Thoracic aorta (tissue), 2 donors: ENCODE measurements at regions not wholly inside any gene's neighbourhood (a gene's known extent, or its start where the extent isn't known, plus 50 kb on each side); places are given as distances from the start of the nearest gene placed in this dataset.

Experiments used
- ATAC-seq: fragments of 150-250 bp; one replicate; pipeline ENCODE4 v1.8.0; 2017; ENCODE audit warnings: low read depth; ENCODE audit not compliant: insufficient number of reproducible peaks, low FRiP score
- DNase-seq: peaks from one replicate; pipeline ENCODE4 v3.0.0-alpha.2; 2020; ENCODE audit warnings: low spot score
- H3K27ac ChIP-seq, 2 donors: fragments of 200-600 bp; sonication (generic); 1 replicate in 1 of 2; 2 replicates in 1 of 2; pipeline ENCODE4 v1.5.1; 2016; ENCODE audit warnings: mild to moderate bottlenecking in 2 of 2, moderate library complexity in 2 of 2
- H3K27me3 ChIP-seq: fragments of 200-600 bp; sonication (generic); replicated peaks from 2 replicates; pipeline ENCODE4 v1.6.0; 2016; ENCODE audit warnings: mild to moderate bottlenecking; ENCODE audit not compliant: insufficient read depth
- H3K36me3 ChIP-seq: fragments of 200-600 bp; sonication (generic); one replicate; pipeline ENCODE4 v1.5.1; 2016
- H3K4me1 ChIP-seq, 2 donors: fragments of 200-600 bp; sonication (generic); 1 replicate in 1 of 2; 2 replicates in 1 of 2; pipeline versions ENCODE4 v1.5.1 to v1.6.0; 2016; ENCODE audit warnings: low read depth in 2 of 2, mild to moderate bottlenecking in 1 of 2; ENCODE audit not compliant: control insufficient read depth in 1 of 2
- H3K4me3 ChIP-seq: fragments of 200-600 bp; sonication (generic); 2 replicates; pipeline ENCODE4 v1.5.1; 2016; ENCODE audit warnings: mild to moderate bottlenecking
- H3K9me3 ChIP-seq: fragments of 200-600 bp; sonication (generic); 2 replicates; pipeline ENCODE4 v1.5.1; 2016
- TF ChIP-seq, protein P1 (sequence below): fragments of 200-600 bp; sonication (generic); IDR thresholded peaks from one replicate; pipeline ENCODE4 v1.5.1; 2019; ENCODE audit warnings: antibody characterized with exemption

DNA sequence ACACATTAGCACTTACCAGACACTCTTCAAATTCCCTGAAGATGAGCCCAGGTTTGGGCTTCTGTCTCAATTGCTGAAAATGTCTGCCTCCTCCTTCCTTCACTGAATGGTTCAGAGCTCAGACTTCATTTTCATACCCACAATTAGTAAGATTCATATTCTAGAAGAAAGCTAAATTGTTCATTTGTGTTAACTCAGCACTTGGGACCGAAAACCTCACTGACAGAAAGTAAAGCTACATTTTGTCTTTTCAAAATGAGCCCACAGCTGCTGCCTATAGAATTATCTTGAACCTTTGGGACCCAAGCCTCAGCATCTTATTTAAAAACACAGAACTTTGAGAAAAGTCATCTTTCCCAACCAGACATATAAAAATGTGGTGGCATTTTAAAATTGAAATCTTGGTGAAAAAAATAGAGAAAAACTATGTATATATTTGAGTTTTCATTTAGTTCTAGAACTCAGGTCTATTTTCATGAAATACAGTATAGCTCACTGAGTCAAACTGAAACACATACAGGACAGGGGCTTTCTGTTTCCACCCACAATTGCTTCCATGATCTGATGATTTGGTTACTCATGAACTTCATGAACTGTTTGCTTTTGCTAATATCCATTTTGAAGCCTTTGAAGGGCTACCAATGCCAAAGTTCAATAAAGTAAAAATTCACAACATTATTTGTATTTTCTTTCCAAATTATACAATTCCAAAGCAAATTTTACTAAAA is 119.1 kb upstream of the PFKP start:
- Histone ChIP-seq H3K9me3 (no peaks in the 10 kb centered on the region), H3K4me1 (no peaks in the 10 kb centered on the region), H3K36me3 (no peaks in the 10 kb centered on the region), H3K27me3 (no peaks in the 10 kb centered on the region), H3K4me3 (no peak overlapping the region), H3K27ac (no peak overlapping the region)
- DNase-seq: no peak
- ATAC-seq: no peak
- TF ChIP-seq, protein P1, sequence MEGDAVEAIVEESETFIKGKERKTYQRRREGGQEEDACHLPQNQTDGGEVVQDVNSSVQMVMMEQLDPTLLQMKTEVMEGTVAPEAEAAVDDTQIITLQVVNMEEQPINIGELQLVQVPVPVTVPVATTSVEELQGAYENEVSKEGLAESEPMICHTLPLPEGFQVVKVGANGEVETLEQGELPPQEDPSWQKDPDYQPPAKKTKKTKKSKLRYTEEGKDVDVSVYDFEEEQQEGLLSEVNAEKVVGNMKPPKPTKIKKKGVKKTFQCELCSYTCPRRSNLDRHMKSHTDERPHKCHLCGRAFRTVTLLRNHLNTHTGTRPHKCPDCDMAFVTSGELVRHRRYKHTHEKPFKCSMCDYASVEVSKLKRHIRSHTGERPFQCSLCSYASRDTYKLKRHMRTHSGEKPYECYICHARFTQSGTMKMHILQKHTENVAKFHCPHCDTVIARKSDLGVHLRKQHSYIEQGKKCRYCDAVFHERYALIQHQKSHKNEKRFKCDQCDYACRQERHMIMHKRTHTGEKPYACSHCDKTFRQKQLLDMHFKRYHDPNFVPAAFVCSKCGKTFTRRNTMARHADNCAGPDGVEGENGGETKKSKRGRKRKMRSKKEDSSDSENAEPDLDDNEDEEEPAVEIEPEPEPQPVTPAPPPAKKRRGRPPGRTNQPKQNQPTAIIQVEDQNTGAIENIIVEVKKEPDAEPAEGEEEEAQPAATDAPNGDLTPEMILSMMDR: no peak

DNA sequence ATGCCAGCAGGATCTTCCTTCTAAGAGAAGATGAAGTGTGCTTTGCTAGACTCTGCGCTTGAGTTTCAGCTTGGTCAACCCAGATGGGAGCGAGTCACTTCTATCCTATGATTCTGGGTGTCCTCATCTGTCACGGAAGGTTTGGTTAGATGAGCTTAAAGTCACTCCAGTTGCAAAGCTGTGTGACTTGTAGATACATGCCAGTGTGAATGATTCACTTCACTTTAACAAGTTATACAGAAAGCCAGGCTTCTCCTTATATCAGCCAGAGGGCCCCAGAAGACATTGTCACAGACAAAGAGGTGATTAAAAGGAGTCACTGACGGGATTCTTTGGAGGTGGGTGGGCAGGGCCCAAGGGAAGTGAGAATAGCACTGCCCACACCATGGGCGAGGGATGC is 122.6 kb upstream of the PFKP start:
- Histone ChIP-seq H3K4me1 (no peaks in the 10 kb centered on the region), H3K27me3 (no peaks in the 10 kb centered on the region), H3K4me3 (no peak overlapping the region), H3K36me3 (no peaks in the 10 kb centered on the region), H3K9me3 (no peaks in the 10 kb centered on the region), H3K27ac (no peak overlapping the region)
- ATAC-seq (no peak), DNase-seq (no peak)
- TF ChIP-seq, protein P1: no peak

DNA sequence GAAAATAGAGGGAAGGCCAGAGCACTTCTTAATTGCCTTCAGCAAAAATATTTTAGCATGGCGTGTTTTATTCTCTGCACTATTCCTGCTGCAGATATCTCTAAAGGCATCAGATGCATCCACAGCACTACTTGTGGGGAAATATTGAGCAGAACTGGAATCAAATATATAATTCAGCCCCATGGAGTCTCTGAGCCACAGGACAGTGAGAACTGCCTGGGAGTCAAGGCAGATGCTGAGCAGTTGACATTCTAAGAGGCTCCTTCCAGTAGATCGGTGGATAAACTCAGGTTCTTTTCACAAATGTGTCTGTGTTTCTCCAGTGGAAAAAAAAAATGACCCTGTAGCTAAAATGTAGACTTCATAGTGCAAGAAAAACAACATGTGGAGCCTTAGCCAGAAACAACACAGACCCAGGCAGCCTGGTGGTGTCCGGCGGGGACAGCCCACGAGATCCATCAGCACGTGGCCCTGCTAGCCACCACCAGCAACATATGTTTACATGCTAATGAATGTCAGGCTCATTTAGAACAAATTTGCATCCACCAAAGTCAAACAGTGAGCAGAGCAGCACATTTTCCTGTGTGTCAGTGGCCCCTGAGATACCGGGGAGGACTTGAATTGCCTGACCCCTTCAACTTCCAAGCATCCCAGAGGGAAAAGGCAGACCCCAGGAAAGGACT is 123.3 kb upstream of the PFKP start:
- no peak overlapping the region for H3K27ac ChIP-seq
- no peaks in the 10 kb centered on the region for H3K9me3 ChIP-seq
- no peak overlapping the region for H3K4me3 ChIP-seq
- H3K4me1 ChIP-seq: no peaks in the 10 kb centered on the region
- ATAC-seq (no peak), DNase-seq (no peak)
- no peaks in the 10 kb centered on the region for H3K36me3 ChIP-seq
- no peaks in the 10 kb centered on the region for H3K27me3 ChIP-seq
- TF ChIP-seq, protein P1: no peak

DNA sequence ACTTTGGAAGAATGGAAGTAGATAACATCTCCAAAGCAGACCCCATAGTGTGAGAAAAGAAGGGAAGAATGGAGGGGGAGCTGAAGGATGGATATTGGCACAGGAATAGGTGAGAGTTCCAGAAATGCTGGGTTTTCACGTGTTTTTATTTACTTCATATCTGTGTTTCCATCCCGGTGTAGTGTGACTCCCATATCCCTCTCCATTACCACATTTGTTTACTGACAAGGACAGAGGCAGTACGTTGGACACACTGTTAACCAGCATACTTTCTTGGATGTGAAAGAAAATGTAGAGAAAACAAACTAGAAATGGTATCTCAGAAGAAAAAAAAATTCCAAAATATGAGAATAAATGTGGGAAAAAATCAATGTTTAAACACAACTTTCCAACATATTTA is 124.4 kb upstream of the PFKP start:
- no peaks in the 10 kb centered on the region for H3K4me1 ChIP-seq
- no peaks in the 10 kb centered on the region for H3K27me3 ChIP-seq
- no peak for DNase-seq
- TF ChIP-seq, protein P1: no peak
- no peaks in the 10 kb centered on the region for H3K36me3 ChIP-seq
- no peaks in the 10 kb centered on the region for H3K9me3 ChIP-seq
- no peak overlapping the region for H3K27ac ChIP-seq
- H3K4me3 ChIP-seq: no peak overlapping the region
- ATAC-seq: no peak

DNA sequence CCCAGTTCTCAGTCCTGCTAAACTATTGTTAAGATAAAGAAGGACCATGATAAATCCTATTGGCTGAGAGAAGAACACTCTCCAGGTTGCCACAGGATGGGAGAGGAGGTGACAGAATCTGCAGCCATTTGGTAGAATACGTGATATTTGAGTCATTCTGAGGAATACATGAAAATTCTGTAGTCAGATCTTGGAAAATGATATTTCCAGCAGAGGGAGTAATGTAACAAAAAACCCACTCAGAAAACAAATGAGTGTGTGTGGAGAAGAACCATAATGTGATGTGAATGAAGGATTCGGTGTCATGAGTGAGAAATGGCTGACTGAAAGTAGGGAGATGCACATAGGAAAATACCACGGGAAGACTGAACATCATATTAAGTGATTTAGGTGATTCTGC is 128.5 kb upstream of the PFKP start:
- Histone ChIP-seq H3K27me3 (no peaks in the 10 kb centered on the region), H3K27ac (no peak overlapping the region), H3K4me3 (no peak overlapping the region), H3K4me1 (no peaks in the 10 kb centered on the region), H3K36me3 (no peaks in the 10 kb centered on the region), H3K9me3 (no peaks in the 10 kb centered on the region)
- no peak for DNase-seq
- no peak for ATAC-seq
- TF ChIP-seq, protein P1: peak; percentile 10
